ENCODE measurements at regions not wholly inside any gene's neighbourhood (a gene's known extent, or its start where the extent isn't known, plus 50 kb on each side); places are given as distances from the start of the nearest gene placed in this dataset.
"Not testable (repeated sequence)": the region's sequence is repeated elsewhere in the genome, so short reads cannot be mapped to it uniquely, and the experiment has no call there.

GRCh38 chr16:86272744-86273143, 237.6 kb upstream of the FOXF1 start:
- Mint-ChIP-seq H3K27ac (no peak overlapping the region), H3K27me3 (ENCODE audit: low read depth) (peaks cover 68% of the 10 kb centered on the region), H3K4me3 (no peak overlapping the region), H3K4me1 (no peaks in the 10 kb centered on the region), H3K36me3 (no peaks in the 10 kb centered on the region), H3K9me3 (no peaks in the 10 kb centered on the region)
- TF ChIP-seq, protein P1, sequence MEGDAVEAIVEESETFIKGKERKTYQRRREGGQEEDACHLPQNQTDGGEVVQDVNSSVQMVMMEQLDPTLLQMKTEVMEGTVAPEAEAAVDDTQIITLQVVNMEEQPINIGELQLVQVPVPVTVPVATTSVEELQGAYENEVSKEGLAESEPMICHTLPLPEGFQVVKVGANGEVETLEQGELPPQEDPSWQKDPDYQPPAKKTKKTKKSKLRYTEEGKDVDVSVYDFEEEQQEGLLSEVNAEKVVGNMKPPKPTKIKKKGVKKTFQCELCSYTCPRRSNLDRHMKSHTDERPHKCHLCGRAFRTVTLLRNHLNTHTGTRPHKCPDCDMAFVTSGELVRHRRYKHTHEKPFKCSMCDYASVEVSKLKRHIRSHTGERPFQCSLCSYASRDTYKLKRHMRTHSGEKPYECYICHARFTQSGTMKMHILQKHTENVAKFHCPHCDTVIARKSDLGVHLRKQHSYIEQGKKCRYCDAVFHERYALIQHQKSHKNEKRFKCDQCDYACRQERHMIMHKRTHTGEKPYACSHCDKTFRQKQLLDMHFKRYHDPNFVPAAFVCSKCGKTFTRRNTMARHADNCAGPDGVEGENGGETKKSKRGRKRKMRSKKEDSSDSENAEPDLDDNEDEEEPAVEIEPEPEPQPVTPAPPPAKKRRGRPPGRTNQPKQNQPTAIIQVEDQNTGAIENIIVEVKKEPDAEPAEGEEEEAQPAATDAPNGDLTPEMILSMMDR (IDR thresholded peaks at IDR 0.05; ENCODE audit: unreplicated experiment): no peak
- no peak for DNase-seq (ENCODE audit: low spot score in 2 of 2, unreplicated experiment in 2 of 2)

DNA sequence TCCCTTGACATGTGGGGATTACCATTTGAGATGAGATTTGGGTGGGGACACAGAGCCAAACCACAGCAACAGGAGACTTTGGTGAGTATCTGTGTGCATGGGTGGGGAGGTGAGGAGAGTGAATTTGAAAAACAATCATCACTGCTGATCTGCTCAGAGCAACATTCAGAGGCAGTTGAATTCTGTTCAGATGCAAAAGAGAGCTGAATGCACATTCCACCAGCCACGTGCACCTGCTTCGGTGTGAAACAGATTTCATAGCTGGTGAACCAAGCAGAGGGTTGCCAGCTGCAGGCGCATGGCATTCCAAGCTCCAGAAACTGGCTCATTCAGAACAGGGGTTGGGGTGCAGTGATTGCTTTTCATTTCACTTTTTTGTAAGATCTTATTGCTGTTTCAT, 233.1 kb upstream of the FOXF1 start:
- Mint-ChIP-seq H3K36me3 (no peaks in the 10 kb centered on the region), H3K27me3 (ENCODE audit: low read depth) (peaks cover 86% of the 10 kb centered on the region), H3K9me3 (no peaks in the 10 kb centered on the region), H3K27ac (no peak overlapping the region), H3K4me3 (no peak overlapping the region), H3K4me1 (no peaks in the 10 kb centered on the region)
- TF ChIP-seq, protein P1 (IDR thresholded peaks at IDR 0.05; ENCODE audit: unreplicated experiment): no peak
- DNase-seq (ENCODE audit: low spot score in 2 of 2, unreplicated experiment in 2 of 2): no peak

DNA sequence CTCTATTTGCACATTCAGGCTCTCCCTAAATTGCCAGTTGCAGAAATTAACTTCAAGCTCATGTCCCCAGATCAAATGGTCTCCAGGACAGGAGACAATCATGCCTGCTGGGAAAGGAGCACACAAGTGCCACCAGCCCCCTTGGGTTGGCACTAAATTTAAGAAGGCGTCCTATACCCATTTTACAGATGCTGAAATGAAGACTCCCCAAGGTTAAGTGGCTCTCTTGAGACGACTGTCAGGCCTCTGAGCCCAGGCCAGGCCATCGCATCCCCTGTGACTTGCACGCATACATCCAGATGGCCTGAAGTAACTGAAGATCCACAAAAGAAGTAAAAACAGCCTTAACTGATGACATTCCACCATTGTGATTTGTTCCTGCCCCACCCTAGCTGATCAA, 232.5 kb upstream of the FOXF1 start:
- not testable (repeated sequence) for H3K4me3 Mint-ChIP-seq; DNase-seq (ENCODE audit: low spot score in 2 of 2, unreplicated experiment in 2 of 2); H3K36me3 Mint-ChIP-seq; H3K27ac Mint-ChIP-seq; H3K4me1 Mint-ChIP-seq; H3K9me3 Mint-ChIP-seq
- peaks cover 88% of the 10 kb centered on the region for H3K27me3 Mint-ChIP-seq (ENCODE audit: low read depth)

GRCh38 chr16:86281421-86281820, 228.9 kb upstream of the FOXF1 start:
- Mint-ChIP-seq H3K27ac (no peak overlapping the region), H3K36me3 (no peaks in the 10 kb centered on the region), H3K4me1 (no peaks in the 10 kb centered on the region), H3K9me3 (no peaks in the 10 kb centered on the region), H3K27me3 (ENCODE audit: low read depth) (peaks cover 95% of the 10 kb centered on the region), H3K4me3 (no peak overlapping the region)
- DNase-seq (ENCODE audit: low spot score in 2 of 2, unreplicated experiment in 2 of 2): no peak
- TF ChIP-seq, protein P1 (IDR thresholded peaks at IDR 0.05; ENCODE audit: unreplicated experiment): no peak

- Mint-ChIP-seq H3K4me1 (peaks cover 8% of the 10 kb centered on the region), H3K36me3 (no peaks in the 10 kb centered on the region), H3K9me3 (no peaks in the 10 kb centered on the region), H3K27me3 (ENCODE audit: low read depth) (peaks cover 97% of the 10 kb centered on the region), H3K4me3 (no peak overlapping the region), H3K27ac (no peak overlapping the region)
- DNase-seq (ENCODE audit: low spot score in 2 of 2, unreplicated experiment in 2 of 2): no peak
- TF ChIP-seq, protein P1 (IDR thresholded peaks at IDR 0.05; ENCODE audit: unreplicated experiment): no peak
These were observed 226.4 kb upstream of the FOXF1 start for GRCh38 chr16:86283944-86284343.

- TF ChIP-seq, protein P1 (IDR thresholded peaks at IDR 0.05; ENCODE audit: unreplicated experiment): no peak
- Mint-ChIP-seq H3K4me1 (peaks cover 8% of the 10 kb centered on the region), H3K4me3 (no peak overlapping the region), H3K36me3 (no peaks in the 10 kb centered on the region), H3K9me3 (no peaks in the 10 kb centered on the region), H3K27me3 (ENCODE audit: low read depth) (peaks cover 100% of the 10 kb centered on the region), H3K27ac (no peak overlapping the region)
- DNase-seq (ENCODE audit: low spot score in 2 of 2, unreplicated experiment in 2 of 2): no peak
These were observed 224.9 kb upstream of the FOXF1 start for GRCh38 chr16:86285421-86285820.

All from mesothelial cell of epicardium (in vitro differentiated cells).